Progenitor cell of endocrine pancreas (in vitro differentiated cells): ENCODE measurements at regions not wholly inside any gene's neighbourhood (a gene's known extent, or its start where the extent isn't known, plus 50 kb on each side); places are given as distances from the start of the nearest gene placed in this dataset.

Experiments
- DNase-seq: peaks from one replicate; pipeline ENCODE4 v3.0.0; 2021; ENCODE audit warnings: low spot score; ENCODE audit not compliant: unreplicated experiment
- H3K27ac Mint-ChIP-seq: 2 replicates; pipeline ENCODE4 v1.8.0; 2021; ENCODE audit warnings: mild to moderate bottlenecking, moderate library complexity, mixed read lengths
- H3K27me3 Mint-ChIP-seq: 2 replicates; pipeline ENCODE4 v1.8.0; 2021; ENCODE audit warnings: mixed read lengths
- H3K36me3 Mint-ChIP-seq: 2 replicates; pipeline ENCODE4 v1.8.0; 2022; ENCODE audit warnings: mixed read lengths; ENCODE audit not compliant: insufficient read depth
- H3K4me1 Mint-ChIP-seq: 2 replicates; pipeline ENCODE4 v1.8.0; 2021; ENCODE audit warnings: low read depth, mixed read lengths
- H3K4me3 Mint-ChIP-seq: 2 replicates; pipeline ENCODE4 v1.8.0; 2021; ENCODE audit warnings: low read depth, mild to moderate bottlenecking, moderate library complexity, mixed read lengths
- H3K9me3 Mint-ChIP-seq: 2 replicates; pipeline ENCODE4 v1.8.0; 2021; ENCODE audit warnings: low read depth, mixed read lengths
- CTCF ChIP-seq: fragments of 200-600 bp; sonication (generic); IDR thresholded peaks from one replicate; pipeline ENCODE4 v1.5.0; 2021; ENCODE audit warnings: antibody characterized with exemption, mild to moderate bottlenecking; ENCODE audit not compliant: unreplicated experiment

- H3K27me3 Mint-ChIP-seq, result no peaks in the 10 kb centered on the region
- H3K4me1 Mint-ChIP-seq, result no peaks in the 10 kb centered on the region
- no peak for TF ChIP-seq CTCF
- H3K9me3 Mint-ChIP-seq, result no peaks in the 10 kb centered on the region
- no peak overlapping the region for H3K4me3 Mint-ChIP-seq
- H3K36me3 Mint-ChIP-seq, result no peaks in the 10 kb centered on the region
- no peak for DNase-seq
- no peak overlapping the region for H3K27ac Mint-ChIP-seq
Measured at GRCh38 chr6:133629970-133630369, 258.9 kb upstream of the TCF21 start.

- no peaks in the 10 kb centered on the region for H3K4me1 Mint-ChIP-seq
Measured at GRCh38 chr6:133630651-133631050, 258.3 kb upstream of the TCF21 start.

GRCh38 chr6:133631421-133631820 lies 257.5 kb upstream of the TCF21 start:
- no peaks in the 10 kb centered on the region for H3K27me3 Mint-ChIP-seq
- TF ChIP-seq CTCF, result no peak
- H3K4me3 Mint-ChIP-seq, result no peak overlapping the region
- no peaks in the 10 kb centered on the region for H3K9me3 Mint-ChIP-seq
- H3K36me3 Mint-ChIP-seq, result no peaks in the 10 kb centered on the region
- H3K27ac Mint-ChIP-seq, result no peak overlapping the region
- DNase-seq, result no peak
- no peaks in the 10 kb centered on the region for H3K4me1 Mint-ChIP-seq

More at GRCh38 chr6:133630651-133631050, 258.3 kb upstream of the TCF21 start:
- Mint-ChIP-seq H3K36me3 (no peaks in the 10 kb centered on the region), H3K4me3 (no peak overlapping the region), H3K27ac (no peak overlapping the region), H3K27me3 (no peaks in the 10 kb centered on the region), H3K9me3 (no peaks in the 10 kb centered on the region)
- TF ChIP-seq CTCF, result no peak
- DNase-seq, result no peak

GRCh38 chr6:133632206-133632605 lies 256.7 kb upstream of the TCF21 start:
- DNase-seq, result no peak
- H3K4me3 Mint-ChIP-seq, result no peak overlapping the region
- no peak overlapping the region for H3K27ac Mint-ChIP-seq
- H3K4me1 Mint-ChIP-seq, result no peaks in the 10 kb centered on the region
- no peaks in the 10 kb centered on the region for H3K27me3 Mint-ChIP-seq
- no peaks in the 10 kb centered on the region for H3K36me3 Mint-ChIP-seq
- no peak for TF ChIP-seq CTCF
- H3K9me3 Mint-ChIP-seq, result no peaks in the 10 kb centered on the region

- H3K27me3 Mint-ChIP-seq, result no peaks in the 10 kb centered on the region
- H3K9me3 Mint-ChIP-seq, result no peaks in the 10 kb centered on the region
- H3K4me1 Mint-ChIP-seq, result no peaks in the 10 kb centered on the region
- H3K27ac Mint-ChIP-seq, result no peak overlapping the region
- TF ChIP-seq CTCF, result no peak
- no peak for DNase-seq
- no peaks in the 10 kb centered on the region for H3K36me3 Mint-ChIP-seq
- H3K4me3 Mint-ChIP-seq, result no peak overlapping the region
Measured at GRCh38 chr6:133632906-133633305, 256.0 kb upstream of the TCF21 start.
